AG10803 (cell line): ENCODE measurements at regions not wholly inside any gene's neighbourhood (a gene's known extent, or its start where the extent isn't known, plus 50 kb on each side); places are given as distances from the start of the nearest gene placed in this dataset.
"Not testable (repeated sequence)": the region's sequence is repeated elsewhere in the genome, so short reads cannot be mapped to it uniquely, and the experiment has no call there.

ENCODE experiments used
- DNase-seq: peaks from one replicate; pipeline ENCODE4 v3.0.0; 2010; ENCODE audit warnings: low read depth
- H3K4me3 ChIP-seq: 2 replicates; pipeline ENCODE4 v1.5.1; 2011; ENCODE audit warnings: mild to moderate bottlenecking, low read length, control low read depth
- CTCF ChIP-seq: conservative IDR thresholded peaks from 2 replicates; pipeline ENCODE4 v1.5.1; 2011; ENCODE audit warnings: mild to moderate bottlenecking, low read length, control low read depth, inconsistent platforms

GRCh38 chr13:24986826-24987225 is 109.1 kb upstream of the PABPC3 start:
- no peak overlapping the region for H3K4me3 ChIP-seq
- TF ChIP-seq CTCF: no peak
- DNase-seq: no peak

- H3K4me3 ChIP-seq, DNase-seq: not testable (repeated sequence)
Measured at GRCh38 chr13:24989959-24990358, 106.0 kb upstream of the PABPC3 start.

- DNase-seq: not testable (repeated sequence)
Measured at GRCh38 chr13:24992946-24993345, 103.0 kb upstream of the PABPC3 start.

GRCh38 chr13:24995225-24995804 is 100.6 kb upstream of the PABPC3 start:
- peak; percentile 87 for TF ChIP-seq CTCF
- no peak overlapping the region for H3K4me3 ChIP-seq
- DNase-seq: peak; percentile 86

More at GRCh38 chr13:24992946-24993345, 103.0 kb upstream of the PABPC3 start:
- not testable (repeated sequence) for H3K4me3 ChIP-seq

- H3K4me3 ChIP-seq: no peak overlapping the region
- TF ChIP-seq CTCF: peak; percentile 72
- DNase-seq: peak; percentile 28
Measured at GRCh38 chr13:24997367-24997967, 98.5 kb upstream of the PABPC3 start.

- no peak overlapping the region for H3K4me3 ChIP-seq
- DNase-seq: no peak
- no peak for TF ChIP-seq CTCF
Measured at GRCh38 chr13:24998433-24998832, 97.5 kb upstream of the PABPC3 start.

- no peak for DNase-seq
- no peak for TF ChIP-seq CTCF
- H3K4me3 ChIP-seq: no peak overlapping the region
Measured at GRCh38 chr13:25001476-25002206, 94.3 kb upstream of the PABPC3 start.

GRCh38 chr13:25002311-25002710 is 93.6 kb upstream of the PABPC3 start:
- peak; percentile 42 for DNase-seq
- 0 out of 2 replicates have a peak, but pooled peaks have one; percentile 6 for TF ChIP-seq CTCF

GRCh38 chr13:25004489-25004888 is 91.4 kb upstream of the PABPC3 start:
- not testable (repeated sequence) for DNase-seq, H3K4me3 ChIP-seq

More at GRCh38 chr13:25002311-25002710, 93.6 kb upstream of the PABPC3 start:
- not testable (repeated sequence) for H3K4me3 ChIP-seq
